ENCODE measurements at regions not wholly inside any gene's neighbourhood (a gene's known extent, or its start where the extent isn't known, plus 50 kb on each side); places are given as distances from the start of the nearest gene placed in this dataset.

- H3K4me3 ChIP-seq (ENCODE audit: insufficient read depth in 1 of 2, low read depth in 1 of 2, low read length in 2 of 2) = no peak overlapping the region
- H2BK12ac ChIP-seq (ENCODE audit: low read length in 2 of 2) = no peak overlapping the region
- no peak overlapping the region for H3K9ac ChIP-seq (ENCODE audit: low read length)
- no peak overlapping the region for H2BK5ac ChIP-seq (ENCODE audit: low read depth, low read length, poor library complexity, severe bottlenecking)
- no peak overlapping the region for H2AK5ac ChIP-seq (ENCODE audit: low read length, severe bottlenecking)
- H4K8ac ChIP-seq (ENCODE audit: low read length) = no peak overlapping the region
- no peak for DNase-seq
- H3K27me3 ChIP-seq (ENCODE audit: control insufficient read depth in 1 of 2, insufficient read depth in 1 of 2, low read length in 2 of 2) = no peaks in the 10 kb centered on the region
- H3K9me3 ChIP-seq (ENCODE audit: control insufficient read depth, low read length) = no peaks in the 10 kb centered on the region
- H3K23ac ChIP-seq (ENCODE audit: low read length in 2 of 2) = no peak overlapping the region
- no peaks in the 10 kb centered on the region for H3K36me3 ChIP-seq (ENCODE audit: control insufficient read depth in 1 of 2, insufficient read depth in 2 of 2, low read depth in 1 of 2, low read length in 2 of 2)
- no peak overlapping the region for H2AFZ ChIP-seq (ENCODE audit: low read depth, low read length)
- H3K4me2 ChIP-seq (ENCODE audit: low read length, poor library complexity, severe bottlenecking) = no peak overlapping the region
- H3K4ac ChIP-seq (ENCODE audit: low read depth in 1 of 2, low read length in 2 of 2) = no peak overlapping the region
- H2BK120ac ChIP-seq (ENCODE audit: low read depth, low read length) = no peak overlapping the region
- no peak overlapping the region for H3K27ac ChIP-seq (ENCODE audit: low read length, poor library complexity, severe bottlenecking)
- H3K4me1 ChIP-seq (ENCODE audit: control insufficient read depth, insufficient read depth, low read depth, low read length) = no peaks in the 10 kb centered on the region
- H3K79me1 ChIP-seq (replicated peaks; ENCODE audit: low read length, poor library complexity, severe bottlenecking) = no peaks in the 10 kb centered on the region
- H3K18ac ChIP-seq (ENCODE audit: low read depth in 1 of 2, low read length in 2 of 2) = no peak overlapping the region
- 90% methylated on average over 4 of the region's 4 CpGs for WGBS
- H4K91ac ChIP-seq (ENCODE audit: low read length) = no peak overlapping the region
- H2BK15ac ChIP-seq (ENCODE audit: low read depth, poor library complexity, severe bottlenecking) = no peak overlapping the region
- H3K14ac ChIP-seq (ENCODE audit: low read length in 2 of 2) = no peak overlapping the region
These were observed 441.8 kb downstream of the INHBA start for GRCh38 chr7:41261080-41261479.

GRCh38 chr7:41257660-41258059 is 445.2 kb downstream of the INHBA start:
- no peaks in the 10 kb centered on the region for H3K79me1 ChIP-seq (replicated peaks; ENCODE audit: low read length, poor library complexity, severe bottlenecking)
- no peak overlapping the region for H3K4me2 ChIP-seq (ENCODE audit: low read length, poor library complexity, severe bottlenecking)
- H3K27me3 ChIP-seq (ENCODE audit: control insufficient read depth in 1 of 2, insufficient read depth in 1 of 2, low read length in 2 of 2) = no peaks in the 10 kb centered on the region
- WGBS = 98% methylated on average over 3 of the region's 4 CpGs
- H3K9ac ChIP-seq (ENCODE audit: low read length) = no peak overlapping the region
- H2BK120ac ChIP-seq (ENCODE audit: low read depth, low read length) = no peak overlapping the region
- no peak overlapping the region for H3K4ac ChIP-seq (ENCODE audit: low read depth in 1 of 2, low read length in 2 of 2)
- no peak overlapping the region for H2AK5ac ChIP-seq (ENCODE audit: low read length, severe bottlenecking)
- no peaks in the 10 kb centered on the region for H3K9me3 ChIP-seq (ENCODE audit: control insufficient read depth, low read length)
- DNase-seq = no peak
- no peak overlapping the region for H4K91ac ChIP-seq (ENCODE audit: low read length)
- H2BK12ac ChIP-seq (ENCODE audit: low read length in 2 of 2) = no peak overlapping the region
- no peak overlapping the region for H4K8ac ChIP-seq (ENCODE audit: low read length)
- H3K14ac ChIP-seq (ENCODE audit: low read length in 2 of 2) = no peak overlapping the region
- no peaks in the 10 kb centered on the region for H3K4me1 ChIP-seq (ENCODE audit: control insufficient read depth, insufficient read depth, low read depth, low read length)
- no peak overlapping the region for H2AFZ ChIP-seq (ENCODE audit: low read depth, low read length)
- H3K18ac ChIP-seq (ENCODE audit: low read depth in 1 of 2, low read length in 2 of 2) = peak overlapping the region in 1 of 2 experiments; percentile 55
- H3K23ac ChIP-seq (ENCODE audit: low read length in 2 of 2) = no peak overlapping the region
- no peaks in the 10 kb centered on the region for H3K36me3 ChIP-seq (ENCODE audit: control insufficient read depth in 1 of 2, insufficient read depth in 2 of 2, low read depth in 1 of 2, low read length in 2 of 2)
- no peak overlapping the region for H2BK5ac ChIP-seq (ENCODE audit: low read depth, low read length, poor library complexity, severe bottlenecking)
- no peak overlapping the region for H2BK15ac ChIP-seq (ENCODE audit: low read depth, poor library complexity, severe bottlenecking)
- H3K27ac ChIP-seq (ENCODE audit: low read length, poor library complexity, severe bottlenecking) = no peak overlapping the region
- no peak overlapping the region for H3K4me3 ChIP-seq (ENCODE audit: insufficient read depth in 1 of 2, low read depth in 1 of 2, low read length in 2 of 2)

- Histone ChIP-seq H2BK120ac (ENCODE audit: low read depth, low read length) (no peak overlapping the region), H3K27ac (ENCODE audit: low read length, poor library complexity, severe bottlenecking) (no peak overlapping the region)
These were observed 446.5 kb downstream of the INHBA start for GRCh38 chr7:41256186-41256945.

GRCh38 chr7:41255716-41256115 is 447.2 kb downstream of the INHBA start:
- H4K8ac ChIP-seq (ENCODE audit: low read length) = no peak overlapping the region
- H3K4ac ChIP-seq (ENCODE audit: low read depth in 1 of 2, low read length in 2 of 2) = peak overlapping the region; percentile 24 to 38
- H3K4me1 ChIP-seq (ENCODE audit: control insufficient read depth, insufficient read depth, low read depth, low read length) = no peaks in the 10 kb centered on the region
- no peak overlapping the region for H3K27ac ChIP-seq (ENCODE audit: low read length, poor library complexity, severe bottlenecking)
- H2BK12ac ChIP-seq (ENCODE audit: low read length in 2 of 2) = no peak overlapping the region
- no peak for DNase-seq
- no peak overlapping the region for H2BK5ac ChIP-seq (ENCODE audit: low read depth, low read length, poor library complexity, severe bottlenecking)
- H3K4me3 ChIP-seq (ENCODE audit: insufficient read depth in 1 of 2, low read depth in 1 of 2, low read length in 2 of 2) = no peak overlapping the region
- H3K9ac ChIP-seq (ENCODE audit: low read length) = peak overlapping the region; percentile 2
- H2BK15ac ChIP-seq (ENCODE audit: low read depth, poor library complexity, severe bottlenecking) = no peak overlapping the region
- no peaks in the 10 kb centered on the region for H3K9me3 ChIP-seq (ENCODE audit: control insufficient read depth, low read length)
- H3K4me2 ChIP-seq (ENCODE audit: low read length, poor library complexity, severe bottlenecking) = no peak overlapping the region
- H2BK120ac ChIP-seq (ENCODE audit: low read depth, low read length) = no peak overlapping the region
- H4K91ac ChIP-seq (ENCODE audit: low read length) = no peak overlapping the region
- H3K36me3 ChIP-seq (ENCODE audit: control insufficient read depth in 1 of 2, insufficient read depth in 2 of 2, low read depth in 1 of 2, low read length in 2 of 2) = no peaks in the 10 kb centered on the region
- no peaks in the 10 kb centered on the region for H3K27me3 ChIP-seq (ENCODE audit: control insufficient read depth in 1 of 2, insufficient read depth in 1 of 2, low read length in 2 of 2)
- no peak overlapping the region for H2AFZ ChIP-seq (ENCODE audit: low read depth, low read length)
- H3K79me1 ChIP-seq (replicated peaks; ENCODE audit: low read length, poor library complexity, severe bottlenecking) = no peaks in the 10 kb centered on the region
- no peak overlapping the region for H3K14ac ChIP-seq (ENCODE audit: low read length in 2 of 2)
- H2AK5ac ChIP-seq (ENCODE audit: low read length, severe bottlenecking) = no peak overlapping the region
- no peak overlapping the region for H3K18ac ChIP-seq (ENCODE audit: low read depth in 1 of 2, low read length in 2 of 2)
- H3K23ac ChIP-seq (ENCODE audit: low read length in 2 of 2) = no peak overlapping the region
- WGBS = 89% methylated on average over 2 of the region's 2 CpGs

More at GRCh38 chr7:41256186-41256945, 446.5 kb downstream of the INHBA start:
- no peak overlapping the region for H3K4me2 ChIP-seq (ENCODE audit: low read length, poor library complexity, severe bottlenecking)
- H3K9me3 ChIP-seq (ENCODE audit: control insufficient read depth, low read length) = no peaks in the 10 kb centered on the region
- no peak overlapping the region for H2AK5ac ChIP-seq (ENCODE audit: low read length, severe bottlenecking)
- H3K9ac ChIP-seq (ENCODE audit: low read length) = peak overlapping the region; percentile 2
- no peaks in the 10 kb centered on the region for H3K36me3 ChIP-seq (ENCODE audit: control insufficient read depth in 1 of 2, insufficient read depth in 2 of 2, low read depth in 1 of 2, low read length in 2 of 2)
- H4K8ac ChIP-seq (ENCODE audit: low read length) = no peak overlapping the region
- DNase-seq = no peak
- no peak overlapping the region for H3K14ac ChIP-seq (ENCODE audit: low read length in 2 of 2)
- H3K18ac ChIP-seq (ENCODE audit: low read depth in 1 of 2, low read length in 2 of 2) = no peak overlapping the region
- H3K4ac ChIP-seq (ENCODE audit: low read depth in 1 of 2, low read length in 2 of 2) = no peak overlapping the region
- no peak overlapping the region for H3K4me3 ChIP-seq (ENCODE audit: insufficient read depth in 1 of 2, low read depth in 1 of 2, low read length in 2 of 2)
- no peak overlapping the region for H3K23ac ChIP-seq (ENCODE audit: low read length in 2 of 2)
- H2BK5ac ChIP-seq (ENCODE audit: low read depth, low read length, poor library complexity, severe bottlenecking) = no peak overlapping the region
- H2AFZ ChIP-seq (ENCODE audit: low read depth, low read length) = no peak overlapping the region
- H3K79me1 ChIP-seq (replicated peaks; ENCODE audit: low read length, poor library complexity, severe bottlenecking) = no peaks in the 10 kb centered on the region
- no peaks in the 10 kb centered on the region for H3K4me1 ChIP-seq (ENCODE audit: control insufficient read depth, insufficient read depth, low read depth, low read length)
- no peaks in the 10 kb centered on the region for H3K27me3 ChIP-seq (ENCODE audit: control insufficient read depth in 1 of 2, insufficient read depth in 1 of 2, low read length in 2 of 2)
- no peak overlapping the region for H2BK15ac ChIP-seq (ENCODE audit: low read depth, poor library complexity, severe bottlenecking)
- H4K91ac ChIP-seq (ENCODE audit: low read length) = no peak overlapping the region
- WGBS = 57% methylated on average over 4 of the region's 5 CpGs
- H2BK12ac ChIP-seq (ENCODE audit: low read length in 2 of 2) = no peak overlapping the region

All from mesenchymal stem cell (in vitro differentiated cells and primary cell).